Nephron progenitor cell (in vitro differentiated cells): ENCODE measurements at regions not wholly inside any gene's neighbourhood (a gene's known extent, or its start where the extent isn't known, plus 50 kb on each side); places are given as distances from the start of the nearest gene placed in this dataset.

Experiments
- DNase-seq: peaks from one replicate; pipeline ENCODE4 v3.0.0; 2021
- H3K27ac Mint-ChIP-seq: 2 replicates; pipeline ENCODE4 v1.8.0; 2021; ENCODE audit warnings: mild to moderate bottlenecking, moderate library complexity, mixed read lengths
- H3K27me3 Mint-ChIP-seq: 2 replicates; pipeline ENCODE4 v1.8.0; 2021; ENCODE audit warnings: mild to moderate bottlenecking, low read depth, mixed read lengths; ENCODE audit not compliant: poor library complexity
- H3K36me3 Mint-ChIP-seq: 2 replicates; pipeline ENCODE4 v1.8.0; 2021; ENCODE audit warnings: low read depth, mixed read lengths
- H3K4me1 Mint-ChIP-seq: 2 replicates; pipeline ENCODE4 v1.8.0; 2021; ENCODE audit warnings: mixed read lengths
- H3K4me3 Mint-ChIP-seq: 2 replicates; pipeline ENCODE4 v1.8.0; 2021; ENCODE audit warnings: mild to moderate bottlenecking, moderate library complexity, mixed read lengths
- H3K9me3 Mint-ChIP-seq: 2 replicates; pipeline ENCODE4 v1.8.0; 2021; ENCODE audit warnings: mild to moderate bottlenecking, moderate library complexity, mixed read lengths
- CTCF ChIP-seq: fragments of 200-600 bp; sonication (generic); IDR thresholded peaks from 2 replicates; pipeline ENCODE4 v1.5.0; 2021; ENCODE audit warnings: antibody characterized with exemption

DNA sequence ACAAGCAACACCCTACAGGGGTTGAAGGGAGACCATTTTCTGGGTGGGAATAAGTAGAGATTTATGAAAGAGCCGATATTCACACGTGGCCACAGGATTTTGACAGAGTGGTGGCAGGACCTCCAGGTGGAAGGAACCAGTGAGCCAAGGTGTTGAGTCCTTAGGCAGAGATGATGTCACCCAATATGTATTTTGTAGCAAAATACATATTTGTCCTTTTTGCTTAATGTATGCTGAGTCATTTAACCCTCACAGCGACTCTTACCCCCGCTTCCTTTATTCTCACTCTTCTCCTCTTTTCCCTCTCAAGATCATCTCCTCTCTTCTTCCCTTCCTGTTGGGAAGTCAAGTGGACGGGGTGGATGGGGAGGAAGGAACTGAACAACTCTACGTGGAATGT lies 215.7 kb upstream of the S1PR3 start:
- TF ChIP-seq CTCF: no peak
- H3K4me3 Mint-ChIP-seq: peak overlapping the region; percentile 46
- H3K9me3 Mint-ChIP-seq: no peaks in the 10 kb centered on the region
- H3K27ac Mint-ChIP-seq: no peak overlapping the region
- peaks cover 67% of the 10 kb centered on the region for H3K4me1 Mint-ChIP-seq
- H3K27me3 Mint-ChIP-seq: peaks cover under 1% of the 10 kb centered on the region
- no peak for DNase-seq
- H3K36me3 Mint-ChIP-seq: no peaks in the 10 kb centered on the region

- TF ChIP-seq CTCF: no peak
- Mint-ChIP-seq H3K36me3 (no peaks in the 10 kb centered on the region), H3K4me1 (peaks cover 71% of the 10 kb centered on the region), H3K27me3 (peaks cover 3% of the 10 kb centered on the region), H3K27ac (no peak overlapping the region), H3K4me3 (no peak overlapping the region), H3K9me3 (no peaks in the 10 kb centered on the region)
- no peak for DNase-seq
Observed at GRCh38 chr9:88775966-88776365, 215.3 kb upstream of the S1PR3 start.

DNA sequence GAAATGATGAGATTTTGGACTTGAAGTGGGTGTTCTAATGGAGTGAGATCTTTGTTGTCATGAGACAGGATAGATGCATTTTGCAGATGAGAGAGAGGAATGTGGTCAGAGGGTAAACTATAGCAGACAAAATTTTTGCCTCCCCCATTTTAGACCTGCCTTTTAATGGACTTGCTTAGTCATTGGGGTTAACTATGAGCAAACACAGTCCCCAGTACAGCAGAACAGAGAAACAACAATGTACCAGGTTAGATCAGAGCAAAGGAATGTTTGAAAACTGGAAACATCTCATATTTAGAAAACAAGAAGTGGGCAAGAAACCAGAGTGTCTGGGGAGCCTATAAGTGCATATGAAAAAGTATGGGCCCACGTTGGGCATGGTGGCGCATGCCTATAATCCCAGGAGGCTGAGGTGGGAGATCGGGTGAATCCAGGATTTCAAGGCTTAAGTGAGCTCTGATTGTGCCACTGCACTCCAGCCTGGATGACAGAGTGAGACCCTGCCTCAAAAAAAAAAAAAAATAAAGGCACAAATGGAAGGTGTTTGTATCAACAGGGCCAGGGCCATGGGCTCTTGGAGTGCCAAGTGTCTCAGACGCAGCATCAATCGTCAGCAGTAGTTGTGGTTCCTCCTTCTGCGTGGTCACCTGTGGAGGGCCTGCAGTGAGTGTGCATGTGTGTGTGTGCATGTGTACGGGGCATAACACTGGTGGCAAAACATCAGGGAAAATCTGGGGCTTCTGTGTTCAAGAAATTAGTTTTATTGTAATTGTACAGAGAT lies 214.4 kb upstream of the S1PR3 start:
- no peaks in the 10 kb centered on the region for H3K36me3 Mint-ChIP-seq
- no peak for TF ChIP-seq CTCF
- peak overlapping the region; percentile 93 for H3K27ac Mint-ChIP-seq
- no peak overlapping the region for H3K4me3 Mint-ChIP-seq
- H3K4me1 Mint-ChIP-seq: peaks cover 76% of the 10 kb centered on the region
- peaks cover 3% of the 10 kb centered on the region for H3K27me3 Mint-ChIP-seq
- no peaks in the 10 kb centered on the region for H3K9me3 Mint-ChIP-seq
- DNase-seq: no peak

GRCh38 chr9:88777498-88778312 lies 213.6 kb upstream of the S1PR3 start:
- Mint-ChIP-seq H3K4me3 (peak overlapping the region; percentile 29), H3K27me3 (peaks cover 3% of the 10 kb centered on the region), H3K36me3 (no peaks in the 10 kb centered on the region), H3K9me3 (no peaks in the 10 kb centered on the region), H3K4me1 (peaks cover 76% of the 10 kb centered on the region), H3K27ac (peak overlapping the region; percentile 93)
- TF ChIP-seq CTCF: no peak
- DNase-seq: peak; percentile 19

DNA sequence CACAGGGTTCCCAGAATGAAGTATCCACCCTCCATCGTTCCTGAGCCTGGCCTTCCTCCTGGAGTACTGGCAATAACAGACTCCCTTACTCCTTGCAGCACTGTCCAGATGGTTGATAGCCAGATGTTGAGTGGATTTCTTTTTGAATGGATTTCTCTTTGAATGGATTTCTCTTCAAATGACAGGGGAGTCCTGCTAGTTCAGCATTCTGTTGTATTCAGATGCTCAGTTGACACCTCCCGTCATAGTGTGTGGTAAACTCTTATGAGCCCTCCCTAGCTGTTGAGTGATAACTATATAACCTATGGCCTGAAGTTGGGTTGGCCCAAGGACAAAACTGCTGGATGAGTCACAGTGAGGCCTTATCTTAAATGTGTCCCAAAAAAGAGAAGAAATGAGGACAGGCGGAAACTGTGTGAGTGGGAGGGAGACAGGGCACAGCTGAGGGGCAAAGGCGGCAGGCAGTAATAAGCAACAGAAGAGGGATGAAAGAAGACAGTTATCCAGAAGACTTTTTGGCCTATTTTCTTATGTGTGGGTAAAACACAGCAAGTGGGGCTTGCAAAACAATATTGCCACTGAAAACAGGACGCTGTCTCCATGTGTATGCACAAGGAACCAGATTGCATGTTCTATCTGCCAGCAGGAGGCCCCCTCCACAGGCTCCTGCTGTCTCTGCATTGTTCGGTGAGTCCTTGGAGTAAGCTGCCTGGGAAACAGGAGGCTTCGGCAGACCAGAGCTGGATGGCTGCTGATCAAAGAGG lies 209.5 kb upstream of the S1PR3 start:
- H3K27me3 Mint-ChIP-seq: peaks cover 6% of the 10 kb centered on the region
- H3K36me3 Mint-ChIP-seq: no peaks in the 10 kb centered on the region
- no peaks in the 10 kb centered on the region for H3K9me3 Mint-ChIP-seq
- H3K27ac Mint-ChIP-seq: peak overlapping the region; percentile 52
- H3K4me3 Mint-ChIP-seq: no peak overlapping the region
- DNase-seq: no peak
- TF ChIP-seq CTCF: peak; percentile 7
- peaks cover 68% of the 10 kb centered on the region for H3K4me1 Mint-ChIP-seq
